ENCODE measurements at regions not wholly inside any gene's neighbourhood (a gene's known extent, or its start where the extent isn't known, plus 50 kb on each side); places are given as distances from the start of the nearest gene placed in this dataset.

DNA sequence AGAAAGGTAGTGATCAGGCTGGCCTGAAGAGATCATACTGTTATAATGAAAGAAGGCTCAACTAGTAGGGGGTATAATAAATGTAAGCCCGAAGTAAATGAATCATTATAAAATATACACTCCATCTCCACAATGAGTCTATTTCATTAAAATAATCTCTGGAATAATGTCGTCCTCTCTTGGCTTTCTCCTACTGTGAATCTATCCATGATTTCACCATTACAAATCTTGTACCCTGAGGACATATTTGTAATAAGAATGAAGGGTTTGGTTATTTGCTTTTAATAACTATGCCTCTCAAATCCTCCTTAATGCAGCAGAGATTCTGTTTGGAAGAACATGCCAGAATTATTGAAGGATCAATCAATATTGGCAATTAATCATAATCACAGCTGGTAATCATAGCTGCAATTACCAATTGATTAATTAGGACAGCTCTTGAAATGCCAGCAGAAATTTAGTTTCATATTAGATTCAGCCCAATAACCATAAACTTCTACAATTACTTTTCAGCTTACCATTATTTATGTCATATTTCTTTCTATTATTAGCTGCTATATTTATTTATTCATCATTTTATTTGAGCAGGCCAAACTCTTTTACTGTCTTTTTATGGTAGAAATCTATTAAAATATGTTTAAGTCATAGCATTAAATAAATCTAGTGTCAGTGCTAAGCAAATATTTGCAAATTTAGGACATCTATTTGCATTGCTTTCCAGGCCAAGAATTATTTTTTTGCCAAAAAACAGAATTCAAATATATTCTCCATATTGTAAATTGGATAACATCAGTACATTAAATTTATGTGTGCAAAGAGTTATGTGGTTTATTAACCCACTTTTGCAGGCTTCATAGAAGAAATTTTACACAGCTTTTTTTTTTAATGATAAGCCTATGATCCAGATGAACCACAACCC is 588.4 kb upstream of the LRRC4C start:
- DNase-seq (ENCODE audit: low spot score) = no peak

- DNase-seq (ENCODE audit: low spot score) = no peak
These were observed 589.7 kb upstream of the LRRC4C start for GRCh38 chr11:42049186-42049585.

GRCh38 chr11:42049650-42050049 is 590.2 kb upstream of the LRRC4C start:
- DNase-seq (ENCODE audit: low spot score) = no peak

DNA sequence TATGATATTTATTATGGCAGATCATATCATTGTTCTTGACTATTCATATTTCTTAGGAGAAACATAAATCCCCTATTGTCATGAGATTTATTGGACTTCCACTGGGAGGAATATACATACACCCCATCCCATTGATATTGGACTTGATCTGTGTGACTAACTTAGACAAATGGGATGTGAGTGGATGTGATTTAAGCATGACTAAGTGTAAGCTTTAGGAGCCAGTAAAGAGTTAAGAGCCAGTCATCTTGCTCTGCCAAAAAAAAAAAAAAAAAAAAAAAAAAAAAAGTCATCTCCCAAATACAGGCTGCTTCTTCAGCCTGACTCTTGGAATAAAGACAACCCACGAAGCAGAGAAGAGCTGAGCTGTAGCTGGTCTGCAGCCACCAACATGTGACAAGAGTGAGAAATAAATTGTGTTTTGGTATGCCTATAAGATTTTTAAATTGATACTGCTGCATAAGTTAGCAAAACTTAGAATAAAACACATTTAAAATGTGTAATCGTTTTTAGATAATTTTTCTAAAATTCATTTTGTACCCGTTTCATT is 595.0 kb upstream of the LRRC4C start:
- DNase-seq (ENCODE audit: low spot score) = no peak

- DNase-seq (ENCODE audit: low spot score) = no peak
These were observed 596.2 kb upstream of the LRRC4C start for GRCh38 chr11:42055606-42056005.

- DNase-seq (ENCODE audit: low spot score) = no peak
These were observed 599.3 kb upstream of the LRRC4C start for GRCh38 chr11:42058794-42059193.

- no peak for DNase-seq (ENCODE audit: low spot score)
These were observed 605.7 kb upstream of the LRRC4C start for GRCh38 chr11:42065199-42065598.

DNA sequence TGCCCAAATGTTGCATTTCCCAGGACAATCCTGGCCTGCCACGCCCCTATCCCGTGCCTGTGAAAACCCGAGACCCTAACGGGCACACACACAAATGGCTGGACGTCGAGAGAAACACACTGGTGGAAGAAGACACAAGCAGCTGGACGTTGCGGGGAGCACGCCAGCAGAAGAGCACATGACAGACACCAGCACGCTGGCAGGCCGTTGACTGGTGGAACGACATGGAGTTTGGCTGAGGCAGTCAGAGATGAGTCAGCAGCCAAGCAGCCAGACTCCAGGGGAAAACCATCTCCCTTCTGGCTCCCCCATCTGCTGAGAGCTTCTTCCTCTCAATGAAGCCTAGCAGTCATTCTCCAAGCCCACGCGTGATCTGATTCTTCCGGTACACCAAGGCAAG is 606.7 kb upstream of the LRRC4C start:
- DNase-seq (ENCODE audit: low spot score) = no peak

GRCh38 chr11:42074306-42074705 is 614.9 kb upstream of the LRRC4C start:
- no peak for DNase-seq (ENCODE audit: low spot score)

DNA sequence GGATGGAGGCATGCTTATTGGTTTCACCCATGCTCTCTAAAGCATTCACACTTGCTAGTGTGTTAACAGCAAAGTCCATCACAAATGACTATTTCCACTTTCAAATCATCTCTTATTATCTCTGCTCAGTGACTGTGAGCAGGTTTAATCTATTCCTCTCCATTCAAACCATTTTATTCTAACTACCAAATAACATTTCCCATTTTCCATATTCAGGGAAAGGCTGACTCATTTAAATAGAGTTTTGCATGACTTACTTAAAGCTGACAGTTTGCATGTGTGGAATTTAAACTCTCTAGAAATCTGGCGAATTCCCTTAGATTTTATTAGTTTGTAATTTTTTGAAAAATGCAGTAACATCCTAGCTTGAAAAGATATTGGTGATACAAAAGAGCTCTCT is 615.7 kb upstream of the LRRC4C start:
- no peak for DNase-seq (ENCODE audit: low spot score)

DNA sequence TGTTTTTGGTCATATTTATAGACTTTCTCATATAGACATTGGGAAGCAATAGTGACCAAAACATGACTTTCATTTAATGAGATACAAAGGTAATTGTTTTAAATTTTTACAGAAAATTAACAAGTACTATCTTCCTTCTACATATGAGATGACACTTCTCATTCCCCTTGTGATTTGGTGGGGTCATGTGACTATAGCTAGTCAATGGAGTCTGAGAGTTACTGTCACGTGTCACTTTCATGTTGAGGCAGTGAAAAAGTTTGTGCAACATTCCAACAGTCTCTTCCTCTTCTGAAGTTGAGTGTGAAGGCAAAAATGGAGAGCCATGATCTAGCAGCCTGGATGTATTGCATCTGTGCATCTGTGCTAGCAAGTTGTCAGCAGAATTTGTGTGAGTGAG is 618.3 kb upstream of the LRRC4C start:
- no peak for DNase-seq (ENCODE audit: low spot score)

GRCh38 chr11:42085736-42086135 is 626.3 kb upstream of the LRRC4C start:
- DNase-seq (ENCODE audit: low spot score) = peak; percentile 23

GRCh38 chr11:42093541-42093940 is 634.1 kb upstream of the LRRC4C start:
- no peak for DNase-seq (ENCODE audit: low spot score)

GRCh38 chr11:42098075-42098474 is 638.6 kb upstream of the LRRC4C start:
- no peak for DNase-seq (ENCODE audit: low spot score)

GRCh38 chr11:42112866-42113265 is 653.4 kb upstream of the LRRC4C start:
- no peak for DNase-seq (ENCODE audit: low spot score)

DNA sequence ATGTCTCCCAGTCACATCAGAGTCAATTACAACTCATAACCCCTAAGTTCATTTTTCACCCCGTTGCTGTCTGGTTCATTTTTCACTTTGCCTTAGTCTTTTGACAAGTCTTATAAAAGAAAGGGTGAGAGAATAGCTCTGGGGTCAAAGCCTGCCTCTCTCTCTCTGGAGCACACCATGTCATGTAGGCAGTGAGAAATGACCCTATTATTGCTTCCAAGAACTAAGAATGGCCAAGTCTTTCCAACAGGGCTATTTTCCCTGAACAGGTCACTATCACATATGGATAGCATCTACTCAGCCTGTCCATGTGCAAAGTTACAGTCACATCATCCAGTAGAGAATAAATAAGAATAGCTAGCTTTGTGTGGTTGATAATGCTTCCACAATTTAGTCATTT is 655.5 kb upstream of the LRRC4C start:
- no peak for DNase-seq (ENCODE audit: low spot score)

GRCh38 chr11:42138454-42138853 is 679.0 kb upstream of the LRRC4C start:
- DNase-seq (ENCODE audit: low spot score) = no peak

DNA sequence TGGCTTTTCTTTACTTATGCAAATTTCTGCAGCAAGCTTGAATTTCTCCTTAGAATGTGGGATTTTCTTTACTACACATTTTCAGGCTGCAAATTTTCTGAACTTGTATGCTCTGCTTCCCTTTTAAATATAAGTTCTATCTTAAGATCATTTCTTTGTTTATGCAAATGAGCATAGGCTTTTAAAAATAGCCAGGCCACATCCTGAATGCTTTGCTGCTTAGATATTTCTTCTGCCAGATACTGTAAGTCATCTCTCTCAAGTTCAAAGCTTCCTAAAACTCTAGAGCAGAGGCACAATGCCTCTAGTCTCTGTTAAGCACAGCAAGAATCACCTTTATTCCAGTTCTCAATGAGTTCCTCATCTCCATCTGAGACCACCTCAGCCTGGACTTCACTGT is 685.9 kb upstream of the LRRC4C start:
- DNase-seq (ENCODE audit: low spot score) = no peak

DNA sequence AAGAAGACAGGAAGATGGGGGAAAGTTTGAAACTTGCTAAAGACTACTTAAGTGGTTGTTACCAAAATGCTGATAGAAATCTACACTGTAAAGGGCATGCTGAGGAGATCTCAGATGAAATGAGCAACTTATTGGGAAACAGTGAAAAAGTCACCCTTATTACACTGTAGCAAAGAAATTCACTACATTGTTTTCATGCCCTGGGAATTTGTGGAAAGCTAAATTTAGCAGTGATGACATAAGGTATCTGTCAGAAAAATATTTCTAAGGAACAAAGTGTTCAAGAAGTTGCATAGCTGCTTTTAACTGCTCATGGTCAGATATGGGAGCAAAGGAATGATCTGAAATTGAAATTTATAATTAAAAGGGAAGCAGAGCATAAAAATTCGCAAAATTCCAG is 702.4 kb upstream of the LRRC4C start:
- no peak for DNase-seq (ENCODE audit: low spot score)

DNA sequence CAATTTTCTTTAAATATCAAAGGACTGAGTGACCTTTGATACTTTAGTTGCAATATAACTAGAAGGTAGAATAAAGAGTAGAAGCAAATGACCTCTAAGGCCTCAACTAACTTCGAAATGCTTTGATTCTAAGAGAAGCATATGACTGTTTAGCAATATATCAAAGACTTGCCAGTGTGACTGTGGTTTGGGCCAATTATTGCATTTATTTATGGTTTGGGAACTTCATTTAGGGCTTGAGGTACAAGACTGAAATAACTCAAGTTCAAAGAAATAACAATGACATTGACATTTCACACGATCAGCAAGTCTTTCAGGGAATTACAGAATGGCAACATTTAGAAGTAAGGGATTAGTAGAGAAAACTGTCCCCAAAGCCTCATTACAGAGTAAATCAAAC is 709.7 kb upstream of the LRRC4C start:
- no peak for DNase-seq (ENCODE audit: low spot score)

DNA sequence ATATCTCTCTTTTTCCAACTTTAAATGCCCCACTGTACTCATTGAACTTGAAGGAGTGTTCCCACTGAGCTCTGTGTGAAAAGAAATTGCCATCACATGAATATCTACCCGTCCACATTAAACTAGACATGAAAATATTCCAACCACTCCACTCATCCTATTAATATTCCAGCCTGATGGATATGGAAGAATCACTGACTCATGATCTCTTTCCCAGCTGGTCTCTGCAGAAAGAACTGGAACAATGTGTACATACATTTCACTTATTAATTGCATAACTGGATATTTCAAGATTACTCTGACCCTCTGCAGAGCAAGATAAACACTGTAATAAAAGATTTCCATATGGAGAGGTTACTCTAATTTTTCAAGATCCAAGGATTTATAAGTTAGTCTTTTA is 711.1 kb upstream of the LRRC4C start:
- no peak for DNase-seq (ENCODE audit: low spot score)

- no peak for DNase-seq (ENCODE audit: low spot score)
These were observed 711.6 kb upstream of the LRRC4C start for GRCh38 chr11:42171046-42171445.

DNA sequence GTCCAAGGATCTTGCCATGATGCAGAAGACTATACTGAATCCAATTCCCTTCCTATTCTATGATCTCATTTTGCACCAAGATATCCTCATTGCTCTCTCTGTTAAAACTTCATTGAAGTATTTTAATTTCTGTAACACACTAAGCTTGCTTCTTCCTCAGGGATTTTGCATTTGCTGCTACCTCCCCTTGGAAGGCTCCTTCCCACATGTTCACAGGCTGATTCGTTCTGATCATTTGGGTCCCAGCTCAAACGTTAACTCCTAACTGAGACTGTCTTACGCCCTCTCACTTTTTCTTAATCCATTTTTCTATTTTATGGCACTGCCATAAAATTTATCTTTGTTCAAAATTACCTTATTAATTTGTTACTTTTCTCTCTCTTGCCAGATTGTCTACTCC is 713.0 kb upstream of the LRRC4C start:
- DNase-seq (ENCODE audit: low spot score) = no peak

GRCh38 chr11:42175203-42175602 is 715.8 kb upstream of the LRRC4C start:
- DNase-seq (ENCODE audit: low spot score) = no peak
